Loucy (cell line): ENCODE measurements at regions not wholly inside any gene's neighbourhood (a gene's known extent, or its start where the extent isn't known, plus 50 kb on each side); places are given as distances from the start of the nearest gene placed in this dataset.
"Not testable (repeated sequence)": the region's sequence is repeated elsewhere in the genome, so short reads cannot be mapped to it uniquely, and the experiment has no call there.

Experiments used
- H2AFZ ChIP-seq: fragments of 200-600 bp; sonication (generic); 2 replicates; pipeline ENCODE4 v1.6.0; 2016; ENCODE audit warnings: antibody characterized with exemption, mild to moderate bottlenecking, low read length, moderate library complexity
- H3F3A ChIP-seq: fragments of 200-600 bp; 2 replicates; pipeline ENCODE4 v1.6.0; 2016; ENCODE audit warnings: antibody characterized with exemption, low read depth, mild to moderate bottlenecking
- H3K27me3 ChIP-seq: fragments of 200-600 bp; sonication (generic); 2 replicates; pipeline ENCODE4 v1.6.1; 2014; ENCODE audit warnings: low read length, mild to moderate bottlenecking; ENCODE audit not compliant: insufficient read depth, poor library complexity, severe bottlenecking
- H3K36me3 ChIP-seq: fragments of 200-600 bp; sonication (generic); 2 replicates; pipeline ENCODE4 v1.6.1; 2016; ENCODE audit warnings: low read length; ENCODE audit not compliant: insufficient read depth
- H3K4me1 ChIP-seq: fragments of 200-600 bp; sonication (generic); 2 replicates; pipeline ENCODE4 v1.5.1; 2014; ENCODE audit warnings: low read length, mild to moderate bottlenecking; ENCODE audit not compliant: insufficient read depth, poor library complexity, severe bottlenecking
- H3K4me2 ChIP-seq: fragments of 200-600 bp; sonication (generic); 2 replicates; pipeline ENCODE4 v1.6.0; 2014; ENCODE audit warnings: antibody characterized with exemption, low read length, low read depth, mild to moderate bottlenecking; ENCODE audit not compliant: poor library complexity, severe bottlenecking
- H3K4me3 ChIP-seq: fragments of 200-600 bp; sonication (generic); 2 replicates; pipeline ENCODE4 v1.5.1; 2014; ENCODE audit warnings: low read length, mild to moderate bottlenecking, mixed read lengths; ENCODE audit not compliant: poor library complexity, severe bottlenecking
- H3K79me2 ChIP-seq: fragments of 200-600 bp; sonication (generic); 2 replicates; pipeline ENCODE4 v1.6.1; 2014; ENCODE audit warnings: low read length; ENCODE audit not compliant: insufficient read depth
- H3K9ac ChIP-seq: fragments of 200-600 bp; sonication (generic); 2 replicates; pipeline ENCODE4 v1.6.0; 2014; ENCODE audit warnings: mild to moderate bottlenecking, low read depth, low read length, moderate library complexity; ENCODE audit not compliant: poor library complexity, severe bottlenecking
- H3K9me2 ChIP-seq: fragments of 200-600 bp; sonication (generic); replicated peaks from 2 replicates; pipeline ENCODE4 v1.6.1; 2016; ENCODE audit warnings: low read depth, low read length, mixed read lengths
- H3K9me3 ChIP-seq: fragments of 200-600 bp; sonication (generic); 2 replicates; pipeline ENCODE4 v1.6.1; 2014; ENCODE audit warnings: mild to moderate bottlenecking, antibody characterized with exemption, low read length, low read depth; ENCODE audit not compliant: insufficient read depth
- H4K20me1 ChIP-seq: fragments of 200-600 bp; sonication (generic); 2 replicates; pipeline ENCODE4 v1.6.0; 2014; ENCODE audit warnings: antibody characterized with exemption, low read length, mild to moderate bottlenecking; ENCODE audit not compliant: insufficient read depth, poor library complexity, severe bottlenecking
- CTCF ChIP-seq: fragments of 200-600 bp; sonication (generic); conservative IDR thresholded peaks from 2 replicates; pipeline ENCODE4 v1.5.1; 2014; ENCODE audit warnings: mild to moderate bottlenecking, antibody characterized with exemption, low read length
- EZH2phosphoT487 ChIP-seq: fragments of 200-600 bp; IDR thresholded peaks from 2 replicates; pipeline ENCODE4 v1.6.1; 2018; ENCODE audit warnings: antibody characterized with exemption, mild to moderate bottlenecking, moderate library complexity, borderline replicate concordance

DNA sequence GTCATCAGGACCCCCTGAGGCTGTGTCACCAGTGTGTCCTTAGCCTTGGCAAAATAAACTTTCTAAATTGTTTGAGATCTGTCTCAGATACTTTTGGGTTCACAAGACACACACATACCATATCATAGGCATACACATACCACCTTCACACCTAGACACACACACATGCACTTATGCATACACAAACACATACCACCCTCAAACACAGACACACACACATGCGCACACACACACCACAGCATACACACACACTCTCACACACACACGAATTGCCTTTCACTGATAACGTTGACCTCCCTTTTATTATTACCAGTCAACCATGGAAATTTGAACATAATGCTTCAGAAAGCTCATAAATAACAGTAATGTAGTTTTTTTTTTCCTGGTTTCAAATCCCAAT lies 108.6 kb upstream of the MYLIP start:
- Histone ChIP-seq H3K79me2 (no peaks in the 10 kb centered on the region), H3K4me2 (no peak overlapping the region), H3K4me3 (no peak overlapping the region), H3K36me3 (no peaks in the 10 kb centered on the region), H3K9ac (no peak overlapping the region), H3K9me3 (no peaks in the 10 kb centered on the region), H2AFZ (no peak overlapping the region), H4K20me1 (no peaks in the 10 kb centered on the region), H3K9me2 (no peaks in the 10 kb centered on the region), H3F3A (no peaks in the 10 kb centered on the region), H3K4me1 (no peaks in the 10 kb centered on the region), H3K27me3 (no peaks in the 10 kb centered on the region)
- TF ChIP-seq CTCF (no peak), EZH2phosphoT487 (no peak)

GRCh38 chr6:16019462-16019861 lies 109.4 kb upstream of the MYLIP start:
- TF ChIP-seq CTCF (no peak), EZH2phosphoT487 (no peak)
- no peaks in the 10 kb centered on the region for H4K20me1 ChIP-seq

GRCh38 chr6:16018626-16019025 lies 110.3 kb upstream of the MYLIP start:
- Histone ChIP-seq H3K27me3 (no peaks in the 10 kb centered on the region), H2AFZ (no peak overlapping the region), H4K20me1 (no peaks in the 10 kb centered on the region), H3K9me3 (no peaks in the 10 kb centered on the region), H3K79me2 (no peaks in the 10 kb centered on the region), H3K9ac (no peak overlapping the region), H3K4me3 (no peak overlapping the region), H3K4me2 (no peak overlapping the region), H3K4me1 (no peaks in the 10 kb centered on the region), H3K9me2 (no peaks in the 10 kb centered on the region), H3K36me3 (no peaks in the 10 kb centered on the region), H3F3A (no peaks in the 10 kb centered on the region)
- TF ChIP-seq EZH2phosphoT487: no peak
- no peak for TF ChIP-seq CTCF

More at GRCh38 chr6:16019462-16019861, 109.4 kb upstream of the MYLIP start:
- H3K4me2 ChIP-seq: no peak overlapping the region
- no peak overlapping the region for H2AFZ ChIP-seq
- H3K36me3 ChIP-seq: no peaks in the 10 kb centered on the region
- no peaks in the 10 kb centered on the region for H3K9me3 ChIP-seq
- H3F3A ChIP-seq: no peaks in the 10 kb centered on the region
- no peaks in the 10 kb centered on the region for H3K9me2 ChIP-seq
- no peaks in the 10 kb centered on the region for H3K79me2 ChIP-seq
- no peaks in the 10 kb centered on the region for H3K4me1 ChIP-seq
- H3K4me3 ChIP-seq: no peak overlapping the region
- no peaks in the 10 kb centered on the region for H3K27me3 ChIP-seq
- no peak overlapping the region for H3K9ac ChIP-seq

- not testable (repeated sequence) for H3K79me2 ChIP-seq, H3K4me3 ChIP-seq, H3K9ac ChIP-seq, H3K4me2 ChIP-seq, H4K20me1 ChIP-seq, H3K9me2 ChIP-seq, H3K27me3 ChIP-seq, H3F3A ChIP-seq, H3K36me3 ChIP-seq, H3K4me1 ChIP-seq, H3K9me3 ChIP-seq, H2AFZ ChIP-seq
These were observed 114.6 kb upstream of the MYLIP start for GRCh38 chr6:16014325-16014724.
